ENCODE measurements at regions not wholly inside any gene's neighbourhood (a gene's known extent, or its start where the extent isn't known, plus 50 kb on each side); places are given as distances from the start of the nearest gene placed in this dataset.

- TF ChIP-seq CTCF (IDR thresholded peaks at IDR 0.05) (no peak), POLR2A (IDR thresholded peaks at IDR 0.05) (no peak)
These were observed 413.3 kb upstream of the PTBP2 start for GRCh38 chr1:96308314-96308713.

Data from thyroid gland (tissue), 4 donors.